Brain microvascular endothelial cell (primary cell): ENCODE measurements at regions not wholly inside any gene's neighbourhood (a gene's known extent, or its start where the extent isn't known, plus 50 kb on each side); places are given as distances from the start of the nearest gene placed in this dataset.
"Not testable (repeated sequence)": the region's sequence is repeated elsewhere in the genome, so short reads cannot be mapped to it uniquely, and the experiment has no call there.

Experiments used
- DNase-seq: peaks from one replicate; pipeline ENCODE4 v3.0.0-alpha.2; 2020
- H3K27ac ChIP-seq: fragments of 250-450 bp; sonication (Bioruptor Pico); 2 replicates; pipeline ENCODE4 v1.5.1; 2020; ENCODE audit warnings: mild to moderate bottlenecking, moderate library complexity
- H3K27me3 ChIP-seq: fragments of 250-450 bp; sonication (Bioruptor Pico); replicated peaks from 2 replicates; pipeline ENCODE4 v1.5.1; 2020; ENCODE audit warnings: mild to moderate bottlenecking
- H3K36me3 ChIP-seq: fragments of 250-450 bp; sonication (Bioruptor Pico); replicated peaks from 2 replicates; pipeline ENCODE4 v1.5.1; 2020; ENCODE audit warnings: mild to moderate bottlenecking
- H3K4me3 ChIP-seq: 2 replicates; pipeline ENCODE4 v1.5.1; 2011; ENCODE audit warnings: low read depth, mild to moderate bottlenecking, control low read depth, low read length, moderate library complexity
- in situ Hi-C: cut with HindIII; loops from 2 replicates; pipeline ENCODE4 v1.10.0; 2017; ENCODE audit warnings: low sequenced_read_pairs, low pct_ligation_motif_present
- TF ChIP-seq, protein P1 (sequence below): IDR thresholded peaks from 2 replicates; pipeline ENCODE4 v1.5.1; 2011; ENCODE audit warnings: low read depth, mild to moderate bottlenecking, moderate library complexity, low read length, control low read depth, inconsistent platforms; ENCODE audit errors: missing control alignments

DNA sequence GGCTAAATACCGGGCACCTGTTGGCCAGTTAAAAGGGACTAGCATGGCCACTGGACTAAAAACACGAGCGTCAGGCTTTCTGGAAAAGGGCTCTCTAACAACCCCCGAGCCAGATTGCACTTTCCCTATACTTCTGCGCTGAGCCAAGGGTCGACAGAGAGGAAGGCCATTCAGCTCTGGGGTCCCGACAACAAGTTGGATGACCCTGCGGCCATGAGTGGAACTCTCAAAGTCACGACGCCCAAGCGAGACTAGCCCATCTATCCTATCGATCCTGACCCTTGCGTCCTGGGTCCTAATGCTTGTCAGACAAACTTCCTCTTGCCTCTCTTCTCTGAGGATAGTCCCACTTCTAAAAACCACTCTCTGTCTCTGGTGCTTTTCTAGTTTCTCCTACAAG lies 99.9 kb upstream of the PRDX6 start:
- Histone ChIP-seq H3K27me3 (no peaks in the 10 kb centered on the region), H3K4me3 (no peak overlapping the region), H3K27ac (no peak overlapping the region), H3K36me3 (no peaks in the 10 kb centered on the region)
- in situ Hi-C loops, result no loop called here
- DNase-seq, result no peak
- TF ChIP-seq, protein P1, sequence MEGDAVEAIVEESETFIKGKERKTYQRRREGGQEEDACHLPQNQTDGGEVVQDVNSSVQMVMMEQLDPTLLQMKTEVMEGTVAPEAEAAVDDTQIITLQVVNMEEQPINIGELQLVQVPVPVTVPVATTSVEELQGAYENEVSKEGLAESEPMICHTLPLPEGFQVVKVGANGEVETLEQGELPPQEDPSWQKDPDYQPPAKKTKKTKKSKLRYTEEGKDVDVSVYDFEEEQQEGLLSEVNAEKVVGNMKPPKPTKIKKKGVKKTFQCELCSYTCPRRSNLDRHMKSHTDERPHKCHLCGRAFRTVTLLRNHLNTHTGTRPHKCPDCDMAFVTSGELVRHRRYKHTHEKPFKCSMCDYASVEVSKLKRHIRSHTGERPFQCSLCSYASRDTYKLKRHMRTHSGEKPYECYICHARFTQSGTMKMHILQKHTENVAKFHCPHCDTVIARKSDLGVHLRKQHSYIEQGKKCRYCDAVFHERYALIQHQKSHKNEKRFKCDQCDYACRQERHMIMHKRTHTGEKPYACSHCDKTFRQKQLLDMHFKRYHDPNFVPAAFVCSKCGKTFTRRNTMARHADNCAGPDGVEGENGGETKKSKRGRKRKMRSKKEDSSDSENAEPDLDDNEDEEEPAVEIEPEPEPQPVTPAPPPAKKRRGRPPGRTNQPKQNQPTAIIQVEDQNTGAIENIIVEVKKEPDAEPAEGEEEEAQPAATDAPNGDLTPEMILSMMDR, result no peak

DNA sequence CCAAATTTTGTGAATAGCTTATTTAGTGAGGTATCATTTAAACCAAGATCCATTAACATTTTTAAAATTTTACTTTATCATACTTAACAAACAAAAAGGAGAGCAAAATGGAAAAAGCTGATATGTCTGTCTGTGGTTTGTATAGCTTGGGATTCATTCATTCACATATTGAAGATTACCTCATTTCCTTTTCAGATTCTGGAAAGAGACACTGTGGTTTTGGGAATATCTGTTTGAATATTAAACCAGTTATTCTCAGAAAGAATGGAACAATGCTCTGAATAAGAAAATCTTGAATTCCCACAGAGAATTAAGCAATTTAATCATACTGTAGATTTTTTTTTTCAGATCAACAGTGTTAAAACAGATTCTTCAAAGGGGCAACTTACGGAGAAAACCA lies 93.8 kb upstream of the PRDX6 start:
- TF ChIP-seq, protein P1, result no peak
- DNase-seq, result no peak
- Histone ChIP-seq H3K4me3 (no peak overlapping the region), H3K27me3 (no peaks in the 10 kb centered on the region), H3K27ac (no peak overlapping the region), H3K36me3 (no peaks in the 10 kb centered on the region)
- in situ Hi-C loops, result no loop called here

DNA sequence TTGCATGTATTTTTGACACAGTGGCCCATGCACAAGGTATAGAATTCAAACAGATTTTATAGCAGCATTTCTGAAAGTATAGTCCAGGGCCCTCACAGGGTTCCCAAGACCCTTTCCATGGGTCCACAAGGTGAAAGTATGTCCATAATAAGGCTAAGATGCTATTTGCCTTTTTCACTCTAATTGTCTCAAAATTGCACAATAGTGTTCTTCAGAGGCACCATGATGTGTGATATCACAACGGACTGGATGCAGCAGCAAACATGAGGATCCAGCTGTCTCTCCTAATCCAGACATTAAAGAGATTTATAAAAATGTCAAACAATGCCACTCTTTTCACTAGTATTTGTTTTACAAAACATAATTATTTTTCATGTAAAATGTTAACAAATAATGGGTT lies 88.8 kb upstream of the PRDX6 start:
- Histone ChIP-seq H3K36me3 (no peaks in the 10 kb centered on the region), H3K27ac (no peak overlapping the region), H3K4me3 (no peak overlapping the region), H3K27me3 (no peaks in the 10 kb centered on the region)
- in situ Hi-C loops, result no loop called here
- DNase-seq, result no peak
- TF ChIP-seq, protein P1, result no peak

DNA sequence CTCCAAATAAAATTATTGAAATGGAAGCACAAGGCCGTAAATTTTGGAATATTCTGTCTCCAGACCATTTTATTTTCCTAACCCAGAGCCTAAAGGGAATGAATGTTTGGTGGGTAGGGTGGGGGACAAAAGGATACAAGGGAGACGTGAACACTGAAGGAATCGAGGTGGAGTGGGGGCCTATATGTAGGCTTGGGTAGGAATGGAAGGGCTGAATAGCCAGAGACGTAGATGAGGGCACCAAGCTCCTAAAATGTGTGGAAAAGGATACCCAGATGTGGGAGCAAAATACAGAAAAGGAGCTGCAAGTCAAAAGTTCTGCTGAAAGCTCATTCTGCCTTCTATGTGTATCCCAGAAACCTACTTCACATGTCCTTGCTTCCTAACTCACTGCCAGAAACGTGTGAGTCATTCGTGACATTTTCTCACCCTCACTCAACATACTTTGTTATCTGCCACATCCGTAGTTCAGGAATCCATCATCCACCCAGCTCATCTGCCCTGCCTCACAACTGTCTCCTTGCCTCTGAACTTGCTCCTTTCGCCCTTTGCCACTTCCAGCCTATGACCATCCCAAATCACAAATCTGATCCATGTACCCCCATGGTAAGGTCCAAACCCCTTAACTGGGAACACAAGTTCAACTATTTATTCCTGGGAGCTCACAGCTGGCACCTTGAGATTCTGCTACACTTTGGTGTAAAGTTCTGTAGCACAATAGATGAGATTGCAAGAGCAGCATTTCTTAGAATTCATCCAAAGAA lies 84.1 kb upstream of the PRDX6 start:
- in situ Hi-C loops, result no loop called here
- H3K27ac ChIP-seq, result peak overlapping the region; percentile 99
- DNase-seq, result peak; percentile 98

DNA sequence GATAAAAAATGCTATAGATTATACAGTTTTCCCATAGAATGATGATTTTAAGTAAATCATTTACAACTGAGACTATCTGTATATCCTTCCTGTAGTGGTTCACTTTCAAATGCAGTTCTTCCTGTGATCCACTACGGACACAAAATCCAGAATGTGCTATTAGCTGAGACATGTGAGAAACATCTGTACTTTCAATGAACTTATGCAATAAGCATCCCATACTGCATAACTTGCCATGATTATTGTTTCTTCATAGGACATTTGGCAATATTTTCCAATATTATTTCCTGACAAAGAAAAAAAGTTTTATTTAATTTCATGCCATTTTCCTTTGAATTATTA lies 83.5 kb upstream of the PRDX6 start:
- peak overlapping the region; percentile 99 for H3K27ac ChIP-seq
- peak; percentile 80 for DNase-seq
- TF ChIP-seq, protein P1, result no peak
- H3K36me3 ChIP-seq, result no peaks in the 10 kb centered on the region
- no peak overlapping the region for H3K4me3 ChIP-seq
- in situ Hi-C loops, result no loop called here
- no peaks in the 10 kb centered on the region for H3K27me3 ChIP-seq

More for the DNA sequence above, 84.1 kb upstream of the PRDX6 start:
- Histone ChIP-seq H3K4me3 (no peak overlapping the region), H3K36me3 (no peaks in the 10 kb centered on the region), H3K27me3 (no peaks in the 10 kb centered on the region)
- TF ChIP-seq, protein P1, result no peak

DNA sequence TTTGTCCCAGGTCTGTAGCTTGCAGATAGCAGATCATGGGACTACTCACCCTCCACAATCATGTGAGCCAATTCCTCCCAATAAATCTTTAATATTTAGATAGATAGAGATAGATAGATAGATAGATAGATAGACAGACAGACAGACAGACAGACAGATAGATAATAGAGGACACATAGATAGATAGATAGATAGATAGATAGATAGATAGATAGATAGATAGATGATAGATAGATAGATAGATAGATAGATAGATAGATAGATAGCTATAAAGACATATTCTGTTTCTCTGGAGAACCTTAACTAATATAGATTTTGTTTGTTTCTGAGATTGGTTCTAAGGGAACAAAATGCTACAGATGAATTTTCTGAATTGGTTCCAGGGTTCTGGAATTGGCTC lies 82.3 kb upstream of the PRDX6 start:
- DNase-seq, H3K36me3 ChIP-seq, in situ Hi-C loops, H3K4me3 ChIP-seq, H3K27me3 ChIP-seq: not testable (repeated sequence)
- H3K27ac ChIP-seq, result peak overlapping the region; percentile 99
